H1 (cell line): ENCODE measurements at regions not wholly inside any gene's neighbourhood (a gene's known extent, or its start where the extent isn't known, plus 50 kb on each side); places are given as distances from the start of the nearest gene placed in this dataset.

Experiments used
- CTCF ChIA-PET: fragments of 300-600 bp; sonication (Branson Sonifier 250); formaldehyde crosslinking; loops from one replicate; lab custom pipeline; 2021; ENCODE audit not compliant: partially characterized antibody; lab: Charles Lee
- POLR2A ChIA-PET: fragments of 300-600 bp; sonication (Branson Sonifier 250); formaldehyde crosslinking; loops from one replicate; lab custom pipeline; 2021; ENCODE audit warnings: inconsistent platforms; ENCODE audit not compliant: partially characterized antibody; lab: Charles Lee
- DNase-seq, 2 experiments: peaks; one replicate each; pipeline versions ENCODE4 v3.0.0 to v3.0.0-alpha.2; 2010 to 2022; ENCODE audit warnings: low spot score in 2 of 2, low read depth in 1 of 2, mixed read lengths in 1 of 2
- FAIRE-seq: peaks from 2 replicates; lab custom pipeline; 2011; peaks lifted over from hg19 to GRCh38; lab: Jason Lieb, UNC
- H2AFZ ChIP-seq: 2 replicates; pipeline ENCODE4 v1.8.1; 2012; ENCODE audit warnings: low read length, inconsistent platforms
- H2AK5ac ChIP-seq: 2 replicates; pipeline ENCODE4 v1.6.1; 2013; ENCODE audit warnings: low read depth, low read length
- H2BK120ac ChIP-seq: replicated peaks from 2 replicates; pipeline ENCODE3; 2013; ENCODE audit warnings: low read depth, low read length, inconsistent platforms
- H2BK12ac ChIP-seq: 2 replicates; pipeline ENCODE4 v1.6.1; 2013; ENCODE audit warnings: low read depth, low read length
- H2BK15ac ChIP-seq: 2 replicates; pipeline ENCODE4 v1.6.1; 2013; ENCODE audit warnings: low read length
- H2BK20ac ChIP-seq: 2 replicates; pipeline ENCODE4 v1.6.1; 2013; ENCODE audit warnings: low read length
- H2BK5ac ChIP-seq: 2 replicates; pipeline ENCODE4 v1.6.1; 2013; ENCODE audit warnings: low read depth, low read length
- H3K14ac ChIP-seq: 2 replicates; pipeline ENCODE4 v1.6.1; 2013; ENCODE audit warnings: inconsistent platforms; ENCODE audit not compliant: insufficient read length
- H3K18ac ChIP-seq: 2 replicates; pipeline ENCODE4 v1.6.1; 2013; ENCODE audit warnings: low read length; ENCODE audit errors: extremely low read depth
- H3K23ac ChIP-seq: 2 replicates; pipeline ENCODE4 v1.6.1; 2013; ENCODE audit warnings: inconsistent platforms; ENCODE audit not compliant: insufficient read length
- H3K23me2 ChIP-seq: 2 replicates; pipeline ENCODE4 v1.6.1; 2013; ENCODE audit warnings: low read depth, low read length
- H3K27ac ChIP-seq: 2 replicates; pipeline ENCODE4 v1.6.1; 2011; ENCODE audit warnings: low read depth, low read length, inconsistent platforms
- H3K27me3 ChIP-seq, 4 experiments: replicated peaks in 1 of 4; 1 replicate in 1 of 4; 2 replicates in 3 of 4; pipeline versions ENCODE4 v1.6.1 to v1.8.1; 2011 to 2013; ENCODE audit warnings: low read length in 3 of 4, mild to moderate bottlenecking in 3 of 4, inconsistent platforms in 2 of 4, mixed read lengths in 2 of 4, moderate library complexity in 1 of 4; ENCODE audit not compliant: control insufficient read depth in 3 of 4, insufficient read depth in 3 of 4; ENCODE audit errors: extremely low read depth in 1 of 4
- H3K36me3 ChIP-seq, 4 experiments: 2 replicates each; pipeline versions ENCODE4 v1.6.1 to v1.8.1; 2011 to 2013; ENCODE audit warnings: mild to moderate bottlenecking in 4 of 4, low read length in 3 of 4, moderate library complexity in 2 of 4, control low read depth in 1 of 4, inconsistent platforms in 1 of 4; ENCODE audit not compliant: insufficient read depth in 4 of 4, control insufficient read depth in 2 of 4
- H3K4ac ChIP-seq: replicated peaks from 2 replicates; pipeline ENCODE3; 2013; ENCODE audit warnings: low read length, low read depth, mixed read lengths, inconsistent platforms; ENCODE audit not compliant: insufficient read length
- H3K4me1 ChIP-seq, 4 experiments: replicated peaks in 1 of 4; 1 replicate in 1 of 4; 2 replicates in 3 of 4; pipeline versions ENCODE4 v1.6.1 to v1.8.1; 2011 to 2013; ENCODE audit warnings: low read length in 3 of 4, inconsistent platforms in 2 of 4, mixed read lengths in 1 of 4; ENCODE audit not compliant: insufficient read depth in 4 of 4, control insufficient read depth in 3 of 4
- H3K4me2 ChIP-seq, 2 experiments: 2 replicates each; pipeline versions ENCODE4 v1.6.1 to v1.8.1; 2011 to 2013; ENCODE audit warnings: low read depth in 2 of 2, low read length in 2 of 2, control low read depth in 1 of 2, inconsistent platforms in 1 of 2, mild to moderate bottlenecking in 1 of 2; ENCODE audit not compliant: insufficient read depth in 1 of 2
- H3K4me3 ChIP-seq, 4 experiments: fragments of 200-600, 300-600 bp in 1 of 4; sonication (generic), shearing (Covaris generic), sonication (Bioruptor Twin) in 1 of 4; 2 replicates each; pipeline versions ENCODE4 v1.5.1 to v1.8.1; 2011 to 2016; ENCODE audit warnings: low read length in 4 of 4, low read depth in 3 of 4, control low read depth in 2 of 4, inconsistent platforms in 2 of 4, mild to moderate bottlenecking in 2 of 4, mixed read lengths in 1 of 4, moderate library complexity in 1 of 4; ENCODE audit not compliant: insufficient read depth in 2 of 4; ENCODE audit errors: extremely low read depth in 1 of 4
- H3K56ac ChIP-seq: replicated peaks from 2 replicates; pipeline ENCODE3; 2013; ENCODE audit warnings: low read depth, mild to moderate bottlenecking, mixed read lengths, low read length, inconsistent platforms; ENCODE audit not compliant: insufficient read length
- H3K79me1 ChIP-seq: 2 replicates; pipeline ENCODE4 v1.6.1; 2013; ENCODE audit warnings: low read depth, low read length, control low read depth
- H3K79me2 ChIP-seq, 2 experiments: 2 replicates each; pipeline versions ENCODE4 v1.6.1 to v1.8.1; 2012 to 2013; ENCODE audit warnings: low read length in 2 of 2, mild to moderate bottlenecking in 2 of 2, inconsistent platforms in 1 of 2; ENCODE audit not compliant: insufficient read depth in 2 of 2, control insufficient read depth in 1 of 2
- H3K9ac ChIP-seq, 4 experiments: replicated peaks in 1 of 4; 1 replicate in 1 of 4; 2 replicates in 3 of 4; pipeline versions ENCODE4 v1.6.1 to v1.8.1; 2011 to 2013; ENCODE audit warnings: low read depth in 3 of 4, low read length in 3 of 4, control low read depth in 2 of 4, mild to moderate bottlenecking in 2 of 4, moderate library complexity in 2 of 4, inconsistent platforms in 1 of 4; ENCODE audit errors: extremely low read depth in 1 of 4
- H3K9me3 ChIP-seq, 2 experiments: 2 replicates each; pipeline versions ENCODE4 v1.6.1 to v1.8.1; 2012 to 2013; ENCODE audit warnings: mild to moderate bottlenecking in 2 of 2, moderate library complexity in 2 of 2, control low read depth in 1 of 2, inconsistent platforms in 1 of 2, low read depth in 1 of 2, low read length in 1 of 2, mixed read lengths in 1 of 2; ENCODE audit not compliant: insufficient read depth in 2 of 2
- H4K20me1 ChIP-seq, 2 experiments: replicated peaks in 1 of 2; 2 replicates each; pipeline versions ENCODE3 to v1.8.1; 2011 to 2013; ENCODE audit warnings: inconsistent platforms in 2 of 2, low read length in 2 of 2, mild to moderate bottlenecking in 1 of 2; ENCODE audit not compliant: insufficient read depth in 2 of 2, control insufficient read depth in 1 of 2
- H4K5ac ChIP-seq: 2 replicates; pipeline ENCODE4 v1.6.1; 2013; ENCODE audit warnings: low read length, low read depth, mixed read lengths, inconsistent platforms; ENCODE audit not compliant: insufficient read length
- H4K8ac ChIP-seq: 2 replicates; pipeline ENCODE4 v1.8.0; 2013; ENCODE audit warnings: mild to moderate bottlenecking, moderate library complexity, low read length, inconsistent platforms; ENCODE audit not compliant: insufficient read depth; ENCODE audit errors: extremely low read depth
- H4K91ac ChIP-seq: replicated peaks from 2 replicates; pipeline ENCODE3; 2013; ENCODE audit warnings: low read length, mixed read lengths, inconsistent platforms; ENCODE audit not compliant: insufficient read length
- JUND ChIP-seq: IDR thresholded peaks from 2 replicates; pipeline ENCODE4 v1.6.1; 2011; ENCODE audit warnings: mild to moderate bottlenecking, improper control_type of control experiment, low read length
- KDM5A ChIP-seq: fragments of 200-600 bp; IDR thresholded peaks from 2 replicates; pipeline ENCODE4 v1.7.1; 2012; ENCODE audit warnings: mild to moderate bottlenecking, low read length, inconsistent platforms, mixed read lengths
- RNF2 ChIP-seq: fragments of 200-900, 300-1000 bp; sonication (generic); IDR thresholded peaks from 2 replicates; pipeline ENCODE4 v1.7.1; 2016; ENCODE audit warnings: borderline replicate concordance, low read depth, mild to moderate bottlenecking, antibody characterized with exemption, low read length; ENCODE audit not compliant: poor library complexity, severe bottlenecking; ENCODE audit errors: missing control alignments
- WGBS, 2 experiments: shearing (Covaris generic) in 1 of 2; methylation state at CpG; one replicate each; pipeline versions ENCODE4 v1.1.6 to v1.1.7; 2013 to 2015; ENCODE audit warnings: low lambda C conversion rate in 2 of 2, mixed read lengths in 2 of 2, inconsistent platforms in 1 of 2, low coverage in 1 of 2, missing lambda C conversion rate in 1 of 2; ENCODE audit not compliant: insufficient replicate concordance in 2 of 2, insufficient coverage in 1 of 2, insufficient read length in 1 of 2; ENCODE audit errors: extremely low coverage in 1 of 2, missing lambda C conversion rate in 1 of 2; 5-methylcytosine and 5-hydroxymethylcytosine counted together
- TF ChIP-seq, protein P1 (sequence below): IDR thresholded peaks from 2 replicates; pipeline ENCODE4 v1.6.1; 2012; ENCODE audit warnings: low read length, inconsistent platforms

DNA sequence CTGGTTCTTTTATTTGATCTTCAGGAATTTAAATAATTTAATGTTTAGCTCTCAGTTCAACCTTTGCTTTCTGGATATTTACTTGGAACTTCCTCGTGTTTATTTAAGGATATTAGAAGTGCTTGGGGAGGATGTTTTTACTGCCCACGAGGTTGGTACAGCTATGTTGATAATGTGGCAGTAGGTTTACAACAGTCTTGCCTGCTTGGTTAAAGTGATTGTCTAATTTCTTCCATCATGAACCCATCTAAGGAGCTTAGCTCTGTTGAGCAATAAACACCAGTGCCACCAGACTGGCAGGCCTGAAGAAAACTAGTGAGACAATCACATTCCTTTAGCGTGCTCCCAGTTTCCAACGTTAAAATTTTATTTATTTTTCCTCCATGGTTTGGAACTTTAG, 94.5 kb downstream of the ICOS start:
- no peak overlapping the region for H3K23ac ChIP-seq
- no peak overlapping the region for H4K5ac ChIP-seq
- H3K27ac ChIP-seq, result no peak overlapping the region
- no peak overlapping the region for H3K18ac ChIP-seq
- H2BK5ac ChIP-seq, result no peak overlapping the region
- no peak for FAIRE-seq
- ChIA-PET CTCF (interaction anchor here (0.5 to 2.5 kb wide), 8 partner anchors 8 to 229 kb away, joined by 3 to 14 read pairs (median 3); no protein-coding TSS in a partner anchor), POLR2A (no interaction called here)
- no peak for TF ChIP-seq KDM5A
- TF ChIP-seq, protein P1, sequence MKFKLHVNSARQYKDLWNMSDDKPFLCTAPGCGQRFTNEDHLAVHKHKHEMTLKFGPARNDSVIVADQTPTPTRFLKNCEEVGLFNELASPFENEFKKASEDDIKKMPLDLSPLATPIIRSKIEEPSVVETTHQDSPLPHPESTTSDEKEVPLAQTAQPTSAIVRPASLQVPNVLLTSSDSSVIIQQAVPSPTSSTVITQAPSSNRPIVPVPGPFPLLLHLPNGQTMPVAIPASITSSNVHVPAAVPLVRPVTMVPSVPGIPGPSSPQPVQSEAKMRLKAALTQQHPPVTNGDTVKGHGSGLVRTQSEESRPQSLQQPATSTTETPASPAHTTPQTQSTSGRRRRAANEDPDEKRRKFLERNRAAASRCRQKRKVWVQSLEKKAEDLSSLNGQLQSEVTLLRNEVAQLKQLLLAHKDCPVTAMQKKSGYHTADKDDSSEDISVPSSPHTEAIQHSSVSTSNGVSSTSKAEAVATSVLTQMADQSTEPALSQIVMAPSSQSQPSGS, result no peak
- no peak for TF ChIP-seq RNF2
- no peak for TF ChIP-seq JUND
- H2BK12ac ChIP-seq, result no peak overlapping the region
- no peaks in the 10 kb centered on the region for H3K79me1 ChIP-seq
- no peaks in the 10 kb centered on the region for H3K4me1 ChIP-seq
- no peak overlapping the region for H3K9ac ChIP-seq
- DNase-seq, result no peak
- no peak overlapping the region for H4K91ac ChIP-seq
- no peak overlapping the region for H2BK20ac ChIP-seq
- WGBS, 2 experiments, result 85% methylated on average over 4 of the region's 4 CpGs; no CpG with 5 or more reads in 1 of the 2 experiments
- no peak overlapping the region for H2BK15ac ChIP-seq
- no peaks in the 10 kb centered on the region for H3K36me3 ChIP-seq
- no peaks in the 10 kb centered on the region for H3K79me2 ChIP-seq
- H3K4ac ChIP-seq, result no peak overlapping the region
- no peak overlapping the region for H3K4me3 ChIP-seq
- H3K56ac ChIP-seq, result no peak overlapping the region
- no peak overlapping the region for H2AK5ac ChIP-seq
- no peak overlapping the region for H2AFZ ChIP-seq
- H3K9me3 ChIP-seq, result no peaks in the 10 kb centered on the region
- no peak overlapping the region for H3K4me2 ChIP-seq
- H4K20me1 ChIP-seq, result no peaks in the 10 kb centered on the region
- H2BK120ac ChIP-seq, result no peak overlapping the region
- no peaks in the 10 kb centered on the region; a peak in 1 of 7 replicates for H3K27me3 ChIP-seq
- H3K14ac ChIP-seq, result no peak overlapping the region
- no peaks in the 10 kb centered on the region for H3K23me2 ChIP-seq
- no peak overlapping the region for H4K8ac ChIP-seq
